Nucleus accumbens (tissue), 56 donors: ENCODE measurements at regions not wholly inside any gene's neighbourhood (a gene's known extent, or its start where the extent isn't known, plus 50 kb on each side); places are given as distances from the start of the nearest gene placed in this dataset.
"Not testable (repeated sequence)": the region's sequence is repeated elsewhere in the genome, so short reads cannot be mapped to it uniquely, and the experiment has no call there.

Experiments used
- DNase-seq, 56 donors: peaks; one replicate each; lab custom pipeline; 2025; lab: John Stamatoyannopoulos, UW

GRCh38 chrX:71822314-71822713, 59.2 kb downstream of the CXorf49B start:
- DNase-seq, result not testable (repeated sequence)

DNA sequence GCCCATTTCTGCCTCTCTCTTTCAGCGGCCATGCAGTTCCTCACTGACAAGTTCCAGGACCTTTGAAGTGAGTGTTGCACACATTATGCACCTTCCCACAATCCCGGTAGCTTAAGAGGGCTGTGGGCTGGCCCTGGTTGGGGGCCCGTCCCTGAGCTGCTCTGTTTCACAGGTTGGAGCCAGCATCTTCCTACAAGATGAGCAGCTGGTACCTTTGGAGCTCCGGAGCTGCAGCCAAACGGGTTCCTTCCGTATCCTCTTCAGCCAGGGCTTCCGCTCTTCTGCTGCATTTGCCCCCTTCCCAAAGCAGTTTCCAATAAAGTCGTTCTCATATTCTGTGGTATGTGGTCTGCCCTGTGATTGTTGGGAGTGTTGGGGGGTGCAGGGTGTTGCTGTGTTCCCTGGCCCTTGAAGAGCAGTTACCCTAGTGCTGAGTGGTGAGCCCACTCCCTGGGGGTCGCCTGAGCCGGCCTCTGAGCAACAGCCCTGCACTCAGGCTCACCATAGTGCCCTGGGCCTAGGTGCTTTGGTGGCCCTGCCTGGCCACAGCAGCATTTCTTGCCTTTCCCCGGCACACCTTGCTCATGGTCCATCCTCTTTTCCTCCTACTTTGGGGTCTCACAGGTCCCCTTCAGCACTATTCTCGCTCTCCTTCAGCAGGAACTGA, 60.4 kb downstream of the CXorf49B start:
- DNase-seq, result no peak

DNA sequence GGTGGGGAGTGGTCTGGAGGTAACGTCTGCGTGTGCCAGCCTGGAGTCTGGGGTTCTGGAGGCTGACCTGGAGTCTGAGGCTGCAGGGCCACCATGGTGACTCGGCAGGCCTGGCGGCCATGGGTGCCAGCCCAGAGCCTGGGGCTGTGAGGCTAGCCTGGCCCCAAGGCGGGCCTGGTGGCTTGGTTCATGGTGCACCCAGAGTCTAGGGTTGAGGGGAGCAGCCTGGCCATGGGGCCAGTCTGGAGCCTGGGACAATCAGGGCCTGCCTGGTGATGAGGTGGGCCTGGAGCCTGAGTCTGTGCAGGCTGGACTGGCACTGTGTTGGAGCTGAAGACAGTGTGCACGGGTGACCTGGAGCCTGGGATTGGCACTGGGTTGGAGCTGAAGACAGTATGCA, 64.9 kb downstream of the CXorf49B start:
- no peak for DNase-seq

DNA sequence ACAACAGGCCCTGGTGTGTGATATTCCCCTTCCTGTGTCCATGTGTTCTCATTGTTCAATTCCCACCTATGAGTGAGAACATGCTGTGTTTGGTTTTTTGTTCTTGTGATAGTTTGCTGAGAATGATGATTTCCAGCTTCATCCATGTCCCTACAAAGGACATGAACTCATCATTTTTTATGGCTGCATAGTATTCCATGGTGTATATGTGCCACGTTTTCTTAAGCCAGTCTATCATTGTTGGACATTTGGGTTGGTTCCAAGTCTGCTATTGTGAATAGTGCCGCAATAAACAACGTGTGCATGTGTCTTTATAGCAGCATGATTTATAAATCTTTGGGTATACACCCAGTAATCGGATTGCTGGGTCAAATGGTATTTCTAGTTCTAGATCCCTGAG, 72.6 kb upstream of the NHSL2 start:
- not testable (repeated sequence) for DNase-seq

GRCh38 chrX:71846429-71846828, 64.2 kb upstream of the NHSL2 start:
- no peak for DNase-seq

GRCh38 chrX:71852182-71852581, 58.5 kb upstream of the NHSL2 start:
- DNase-seq, result no peak

DNA sequence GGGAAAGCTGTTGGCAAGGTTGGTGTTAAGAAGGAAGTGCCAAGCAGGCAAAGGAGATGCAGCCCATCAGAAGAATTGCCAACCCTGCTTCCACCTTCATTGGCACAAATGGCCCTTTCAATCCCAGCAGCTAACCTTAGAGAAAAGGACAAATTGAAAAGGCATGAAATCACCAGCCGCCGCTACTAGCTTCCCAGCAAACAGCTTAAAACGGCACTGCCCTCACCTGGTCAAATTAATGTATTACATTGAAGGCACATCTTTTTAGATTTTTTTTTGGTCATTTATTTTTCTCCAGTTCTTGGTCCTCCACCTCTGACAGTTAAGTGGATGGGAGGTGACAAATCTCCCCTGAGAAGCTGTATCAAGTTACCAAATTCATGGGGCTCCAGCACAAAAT, 51.0 kb upstream of the NHSL2 start:
- peak in 14 of 56 donors; percentile 1 to 44 (median 8) for DNase-seq
